Gastrocnemius medialis (tissue), 4 donors: ENCODE measurements at regions not wholly inside any gene's neighbourhood (a gene's known extent, or its start where the extent isn't known, plus 50 kb on each side); places are given as distances from the start of the nearest gene placed in this dataset.

ENCODE experiments used
- ATAC-seq, 2 donors: fragments of 150-250 bp; one replicate each; pipeline ENCODE4 v1.9.1; 2016
- DNase-seq, 2 donors: peaks; one replicate each; pipeline ENCODE4 v3.0.0-alpha.2; 2019
- H3K27ac ChIP-seq, 4 donors: fragments of 200-600 bp; sonication (generic); 1 replicate in 1 of 4; 2 replicates in 3 of 4; pipeline ENCODE4 v1.5.1; 2016 to 2018; ENCODE audit warnings: mild to moderate bottlenecking in 2 of 4, moderate library complexity in 1 of 4
- H3K27me3 ChIP-seq, 3 donors: fragments of 200-600 bp; sonication (generic) in 2 of 3; 1 replicate in 1 of 3; 2 replicates in 2 of 3; pipeline versions ENCODE4 v1.5.1 to v1.6.0; 2016 to 2019; ENCODE audit warnings: mild to moderate bottlenecking in 1 of 3, moderate library complexity in 1 of 3
- H3K36me3 ChIP-seq, 2 donors: fragments of 200-600 bp; sonication (generic) in 1 of 2; one replicate each; pipeline ENCODE4 v1.5.1; 2017 to 2018
- H3K4me1 ChIP-seq, 2 donors: fragments of 200-600 bp; sonication (generic) in 1 of 2; one replicate each; pipeline ENCODE4 v1.5.1; 2016 to 2017; ENCODE audit warnings: mild to moderate bottlenecking in 2 of 2
- H3K4me3 ChIP-seq, 4 donors: fragments of 200-600 bp; sonication (generic) in 3 of 4; 1 replicate in 1 of 4; 2 replicates in 3 of 4; pipeline ENCODE4 v1.5.1; 2016 to 2019; ENCODE audit warnings: mild to moderate bottlenecking in 2 of 4
- H3K9me3 ChIP-seq, 3 donors: fragments of 200-600 bp; sonication (generic) in 2 of 3; 1 replicate in 1 of 3; 2 replicates in 2 of 3; pipeline ENCODE4 v1.5.1; 2016 to 2019
- POLR2A ChIP-seq, 2 donors: fragments of 450-650 bp; IDR thresholded peaks; one replicate each; pipeline ENCODE4 v1.6.1; 2017; ENCODE audit warnings: antibody characterized with exemption in 2 of 2, mild to moderate bottlenecking in 2 of 2, moderate library complexity in 2 of 2
- in situ Hi-C, 4 donors: fragments of 200-750 bp; cut with MboI; loops; one replicate each; pipeline versions ENCODE4 v1.15.0 to v1.8.0; 2017; ENCODE audit warnings: low sequenced_read_pairs in 4 of 4
- intact Hi-C: fragments of 100-400 bp; cut with DNase I; formaldehyde crosslinking; loops from one replicate; pipeline ENCODE4 v1.15.1; 2023; ENCODE audit warnings: low total_unique reads
- TF ChIP-seq, protein P1 (sequence below), 5 experiments: fragments of 450-650 bp in 3 of 5; fragments of 200-600 bp in 2 of 5; sonication (generic) in 2 of 5; IDR thresholded peaks in 4 of 5; conservative IDR thresholded peaks in 1 of 5; 1 replicate in 4 of 5; 2 replicates in 1 of 5; pipeline ENCODE4 v1.5.1; 2016 to 2019; ENCODE audit warnings: antibody characterized with exemption in 5 of 5, mild to moderate bottlenecking in 3 of 5, moderate library complexity in 3 of 5

DNA sequence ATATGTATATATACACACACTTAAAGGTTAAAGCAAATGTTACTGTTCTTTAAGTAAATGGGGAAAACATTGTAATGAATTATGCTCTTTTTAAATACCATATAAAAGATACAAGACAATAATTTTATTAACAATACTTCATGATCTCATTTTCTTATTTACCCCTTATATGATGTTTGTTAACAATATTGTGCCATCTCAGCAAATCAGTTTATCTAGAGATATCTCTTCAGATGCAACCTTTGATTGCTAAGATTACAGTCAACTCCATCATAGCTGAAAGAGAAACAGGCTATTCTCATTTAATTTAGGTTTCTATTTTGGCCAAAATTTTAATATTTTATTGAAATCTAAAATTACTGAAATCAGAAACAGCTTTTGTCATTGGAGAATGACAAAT is 197.9 kb downstream of the CALCRL start:
- ATAC-seq, result no peak
- Histone ChIP-seq H3K4me1 (no peaks in the 10 kb centered on the region), H3K27ac (no peak overlapping the region), H3K4me3 (no peak overlapping the region), H3K27me3 (no peaks in the 10 kb centered on the region), H3K36me3 (no peaks in the 10 kb centered on the region), H3K9me3 (no peaks in the 10 kb centered on the region)
- DNase-seq, result no peak
- TF ChIP-seq, protein P1, sequence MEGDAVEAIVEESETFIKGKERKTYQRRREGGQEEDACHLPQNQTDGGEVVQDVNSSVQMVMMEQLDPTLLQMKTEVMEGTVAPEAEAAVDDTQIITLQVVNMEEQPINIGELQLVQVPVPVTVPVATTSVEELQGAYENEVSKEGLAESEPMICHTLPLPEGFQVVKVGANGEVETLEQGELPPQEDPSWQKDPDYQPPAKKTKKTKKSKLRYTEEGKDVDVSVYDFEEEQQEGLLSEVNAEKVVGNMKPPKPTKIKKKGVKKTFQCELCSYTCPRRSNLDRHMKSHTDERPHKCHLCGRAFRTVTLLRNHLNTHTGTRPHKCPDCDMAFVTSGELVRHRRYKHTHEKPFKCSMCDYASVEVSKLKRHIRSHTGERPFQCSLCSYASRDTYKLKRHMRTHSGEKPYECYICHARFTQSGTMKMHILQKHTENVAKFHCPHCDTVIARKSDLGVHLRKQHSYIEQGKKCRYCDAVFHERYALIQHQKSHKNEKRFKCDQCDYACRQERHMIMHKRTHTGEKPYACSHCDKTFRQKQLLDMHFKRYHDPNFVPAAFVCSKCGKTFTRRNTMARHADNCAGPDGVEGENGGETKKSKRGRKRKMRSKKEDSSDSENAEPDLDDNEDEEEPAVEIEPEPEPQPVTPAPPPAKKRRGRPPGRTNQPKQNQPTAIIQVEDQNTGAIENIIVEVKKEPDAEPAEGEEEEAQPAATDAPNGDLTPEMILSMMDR (IDR thresholded peaks at IDR 0.05 in 4 of 5, conservative IDR thresholded peaks at IDR 0.05 in 1 of 5), result no peak
- TF ChIP-seq POLR2A (IDR thresholded peaks at IDR 0.05), result no peak
- intact Hi-C loops, result no loop called here
- in situ Hi-C loops, result no loop called here

DNA sequence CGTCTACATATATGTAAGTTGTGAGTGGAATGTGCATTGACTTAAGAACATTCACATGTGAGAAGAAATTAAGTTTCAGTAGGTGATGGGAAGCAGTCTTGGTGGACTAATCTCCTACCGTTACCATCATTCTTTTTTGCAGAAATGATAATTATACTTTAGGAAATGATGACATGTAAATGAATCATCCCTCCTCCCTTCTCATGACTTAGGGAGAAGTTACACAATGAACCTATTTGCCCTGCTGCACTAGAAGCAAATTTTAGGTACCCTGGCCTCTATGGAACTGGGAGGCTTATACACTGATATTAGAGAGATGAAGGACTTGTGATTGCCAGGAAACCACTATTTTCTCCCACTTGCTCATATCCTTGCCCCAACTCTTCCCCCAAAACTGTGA is 214.2 kb downstream of the CALCRL start:
- Histone ChIP-seq H3K9me3 (no peaks in the 10 kb centered on the region), H3K4me1 (no peaks in the 10 kb centered on the region), H3K27me3 (no peaks in the 10 kb centered on the region), H3K27ac (no peak overlapping the region), H3K4me3 (no peak overlapping the region), H3K36me3 (no peaks in the 10 kb centered on the region)
- in situ Hi-C loops (no loop called here), intact Hi-C loops (no loop called here)
- TF ChIP-seq POLR2A (IDR thresholded peaks at IDR 0.05), result no peak
- TF ChIP-seq, protein P1 (IDR thresholded peaks at IDR 0.05 in 4 of 5, conservative IDR thresholded peaks at IDR 0.05 in 1 of 5), result no peak
- ATAC-seq (no peak), DNase-seq (no peak)

- no peaks in the 10 kb centered on the region for H3K27me3 ChIP-seq
- H3K4me1 ChIP-seq, result no peaks in the 10 kb centered on the region
- no peaks in the 10 kb centered on the region for H3K36me3 ChIP-seq
- no peak for ATAC-seq
- intact Hi-C loops, result no loop called here
- H3K27ac ChIP-seq, result no peak overlapping the region
- H3K9me3 ChIP-seq, result no peaks in the 10 kb centered on the region
- H3K4me3 ChIP-seq, result no peak overlapping the region
- in situ Hi-C loops, result no loop called here
- no peak for DNase-seq
- TF ChIP-seq, protein P1 (IDR thresholded peaks at IDR 0.05 in 4 of 5, conservative IDR thresholded peaks at IDR 0.05 in 1 of 5), result no peak
- TF ChIP-seq POLR2A (IDR thresholded peaks at IDR 0.05), result no peak
Observed at GRCh38 chr2:187232749-187233148, 215.3 kb downstream of the CALCRL start.

DNA sequence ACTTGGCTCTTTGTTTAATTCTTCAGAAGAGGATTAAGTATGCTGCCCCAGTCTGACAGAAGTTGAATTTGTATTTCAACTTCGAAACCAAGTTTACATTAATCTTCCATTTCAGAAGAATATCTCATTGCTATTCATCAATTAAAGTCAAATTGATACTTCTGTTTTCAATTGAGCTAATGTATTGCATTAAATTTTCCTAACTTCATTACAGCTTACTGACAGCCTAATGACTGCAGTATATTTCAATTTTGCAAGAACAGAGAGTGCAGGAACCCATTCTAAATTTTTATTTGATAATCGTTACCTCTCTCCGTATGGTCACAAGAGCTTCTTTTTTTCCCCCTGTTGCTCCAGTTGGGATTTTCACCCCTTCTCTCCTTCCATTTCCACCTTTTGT is 218.0 kb downstream of the CALCRL start:
- DNase-seq, result no peak
- H3K27me3 ChIP-seq, result no peaks in the 10 kb centered on the region
- H3K4me3 ChIP-seq, result no peak overlapping the region
- TF ChIP-seq POLR2A (IDR thresholded peaks at IDR 0.05), result no peak
- TF ChIP-seq, protein P1 (IDR thresholded peaks at IDR 0.05 in 4 of 5, conservative IDR thresholded peaks at IDR 0.05 in 1 of 5), result no peak
- ATAC-seq, result no peak
- H3K27ac ChIP-seq, result no peak overlapping the region
- intact Hi-C loops, result no loop called here
- no peaks in the 10 kb centered on the region for H3K9me3 ChIP-seq
- no peaks in the 10 kb centered on the region for H3K4me1 ChIP-seq
- no peaks in the 10 kb centered on the region for H3K36me3 ChIP-seq
- in situ Hi-C loops, result no loop called here

GRCh38 chr2:187228986-187229385 is 219.1 kb downstream of the CALCRL start:
- Histone ChIP-seq H3K36me3 (no peaks in the 10 kb centered on the region), H3K9me3 (no peaks in the 10 kb centered on the region), H3K4me3 (no peak overlapping the region), H3K27me3 (no peaks in the 10 kb centered on the region), H3K4me1 (no peaks in the 10 kb centered on the region), H3K27ac (no peak overlapping the region)
- in situ Hi-C loops, result no loop called here
- TF ChIP-seq POLR2A (IDR thresholded peaks at IDR 0.05), result no peak
- TF ChIP-seq, protein P1 (IDR thresholded peaks at IDR 0.05 in 4 of 5, conservative IDR thresholded peaks at IDR 0.05 in 1 of 5), result no peak
- DNase-seq (no peak), ATAC-seq (no peak)
- intact Hi-C loops, result no loop called here
